ENCODE measurements at regions not wholly inside any gene's neighbourhood (a gene's known extent, or its start where the extent isn't known, plus 50 kb on each side); places are given as distances from the start of the nearest gene placed in this dataset.
"Not testable (repeated sequence)": the region's sequence is repeated elsewhere in the genome, so short reads cannot be mapped to it uniquely, and the experiment has no call there.

- DNase-seq = no peak
These were observed 201.4 kb upstream of the BRINP3 start for GRCh38 chr1:190679044-190679443.

- DNase-seq = no peak
These were observed 201.8 kb upstream of the BRINP3 start for GRCh38 chr1:190679454-190679853.

- DNase-seq = no peak
These were observed 202.3 kb upstream of the BRINP3 start for GRCh38 chr1:190679983-190680382.

GRCh38 chr1:190685676-190686075, 208.0 kb upstream of the BRINP3 start:
- DNase-seq = no peak

GRCh38 chr1:190688096-190688495, 210.4 kb upstream of the BRINP3 start:
- no peak for DNase-seq

- not testable (repeated sequence) for DNase-seq
These were observed 220.8 kb upstream of the BRINP3 start for GRCh38 chr1:190698488-190698887.

GRCh38 chr1:190699165-190699564, 221.5 kb upstream of the BRINP3 start:
- no peak for DNase-seq

- DNase-seq = no peak
These were observed 230.9 kb upstream of the BRINP3 start for GRCh38 chr1:190708418-190709057.

GRCh38 chr1:190711069-190711468, 233.4 kb upstream of the BRINP3 start:
- DNase-seq = no peak

GRCh38 chr1:190717055-190717454, 239.4 kb upstream of the BRINP3 start:
- no peak for DNase-seq

GRCh38 chr1:190736971-190737590, 259.4 kb upstream of the BRINP3 start:
- DNase-seq = no peak

GRCh38 chr1:190738317-190738716, 260.7 kb upstream of the BRINP3 start:
- no peak for DNase-seq

- DNase-seq = no peak
These were observed 262.3 kb upstream of the BRINP3 start for GRCh38 chr1:190739926-190740325.

GRCh38 chr1:190747704-190748103, 270.0 kb upstream of the BRINP3 start:
- DNase-seq = no peak

- DNase-seq = no peak
These were observed 274.5 kb upstream of the BRINP3 start for GRCh38 chr1:190752131-190752530.

GRCh38 chr1:190754666-190755065, 277.0 kb upstream of the BRINP3 start:
- DNase-seq = no peak

GRCh38 chr1:190759807-190760206, 282.1 kb upstream of the BRINP3 start:
- DNase-seq = no peak

- no peak for DNase-seq
These were observed 284.7 kb upstream of the BRINP3 start for GRCh38 chr1:190762325-190762724.

GRCh38 chr1:190792873-190793272, 315.2 kb upstream of the BRINP3 start:
- DNase-seq = no peak

GRCh38 chr1:190807629-190808028, 330.0 kb upstream of the BRINP3 start:
- DNase-seq = no peak

GRCh38 chr1:190808035-190808434, 330.4 kb upstream of the BRINP3 start:
- DNase-seq = no peak

GRCh38 chr1:190809312-190809711, 331.6 kb upstream of the BRINP3 start:
- no peak for DNase-seq

GRCh38 chr1:190812996-190813395, 335.3 kb upstream of the BRINP3 start:
- DNase-seq = no peak

- no peak for DNase-seq
These were observed 354.8 kb upstream of the BRINP3 start for GRCh38 chr1:190832511-190832910.

GRCh38 chr1:190835658-190836057, 358.0 kb upstream of the BRINP3 start:
- DNase-seq = no peak
